ENCODE measurements at regions not wholly inside any gene's neighbourhood (a gene's known extent, or its start where the extent isn't known, plus 50 kb on each side); places are given as distances from the start of the nearest gene placed in this dataset.

- WGBS (ENCODE audit: extremely low coverage, insufficient coverage, low lambda C conversion rate), result no CpG with 5 or more reads among the region's 4 CpGs
These were observed 1008.0 kb downstream of the PCDH9 start for GRCh38 chr13:66222127-66222526.

GRCh38 chr13:66219506-66219905, 1010.6 kb downstream of the PCDH9 start:
- Histone ChIP-seq H3K79me2 (ENCODE audit: control insufficient read depth, insufficient read depth, low read length) (no peaks in the 10 kb centered on the region), H3K27ac (ENCODE audit: low read depth, low read length) (no peak overlapping the region), H3K4me3 (ENCODE audit: low read length) (no peak overlapping the region), H3K4ac (ENCODE audit: low read depth, low read length) (no peak overlapping the region), H3K27me3 (ENCODE audit: insufficient read depth, low read length, poor library complexity) (no peaks in the 10 kb centered on the region), H3K36me3 (ENCODE audit: control insufficient read depth, insufficient read depth, low read length) (no peaks in the 10 kb centered on the region), H3K4me1 (ENCODE audit: control insufficient read depth, low read depth, low read length) (peaks cover 5% of the 10 kb centered on the region), H3K56ac (ENCODE audit: low read length) (no peak overlapping the region), H3K18ac (ENCODE audit: low read length) (no peak overlapping the region), H3K23ac (ENCODE audit: low read length) (no peak overlapping the region), H3K9ac (ENCODE audit: low read length) (no peak overlapping the region), H3K79me1 (ENCODE audit: low read length) (no peaks in the 10 kb centered on the region), H2BK5ac (ENCODE audit: low read length) (no peak overlapping the region), H2BK120ac (ENCODE audit: low read depth, low read length) (no peak overlapping the region), H4K8ac (ENCODE audit: low read depth, low read length) (no peak overlapping the region), H2AK5ac (ENCODE audit: low read length) (no peak overlapping the region), H4K5ac (ENCODE audit: low read length) (no peak overlapping the region), H3K4me2 (ENCODE audit: low read length) (no peak overlapping the region), H2BK15ac (replicated peaks; ENCODE audit: low read depth) (no peak overlapping the region)
- peak; percentile 13 for DNase-seq
- no CpG with 5 or more reads among the region's 1 CpG for WGBS (ENCODE audit: extremely low coverage, insufficient coverage, low lambda C conversion rate)

More at GRCh38 chr13:66222127-66222526, 1008.0 kb downstream of the PCDH9 start:
- Histone ChIP-seq H4K5ac (ENCODE audit: low read length) (no peak overlapping the region), H2BK120ac (ENCODE audit: low read depth, low read length) (no peak overlapping the region), H3K36me3 (ENCODE audit: control insufficient read depth, insufficient read depth, low read length) (no peaks in the 10 kb centered on the region), H3K27me3 (ENCODE audit: insufficient read depth, low read length, poor library complexity) (no peaks in the 10 kb centered on the region), H3K79me1 (ENCODE audit: low read length) (no peaks in the 10 kb centered on the region), H3K23ac (ENCODE audit: low read length) (no peak overlapping the region), H2BK15ac (replicated peaks; ENCODE audit: low read depth) (no peak overlapping the region), H3K4ac (ENCODE audit: low read depth, low read length) (no peak overlapping the region), H2BK5ac (ENCODE audit: low read length) (no peak overlapping the region), H3K79me2 (ENCODE audit: control insufficient read depth, insufficient read depth, low read length) (no peaks in the 10 kb centered on the region), H4K8ac (ENCODE audit: low read depth, low read length) (no peak overlapping the region), H3K27ac (ENCODE audit: low read depth, low read length) (no peak overlapping the region), H3K4me1 (ENCODE audit: control insufficient read depth, low read depth, low read length) (peaks cover 5% of the 10 kb centered on the region), H3K4me3 (ENCODE audit: low read length) (no peak overlapping the region), H2AK5ac (ENCODE audit: low read length) (no peak overlapping the region), H3K56ac (ENCODE audit: low read length) (no peak overlapping the region), H3K9ac (ENCODE audit: low read length) (no peak overlapping the region), H3K18ac (ENCODE audit: low read length) (no peak overlapping the region), H3K4me2 (ENCODE audit: low read length) (no peak overlapping the region)
- DNase-seq, result no peak

- Histone ChIP-seq H3K36me3 (ENCODE audit: control insufficient read depth, insufficient read depth, low read length) (no peaks in the 10 kb centered on the region), H2AK5ac (ENCODE audit: low read length) (no peak overlapping the region), H2BK5ac (ENCODE audit: low read length) (no peak overlapping the region), H3K27me3 (ENCODE audit: insufficient read depth, low read length, poor library complexity) (no peaks in the 10 kb centered on the region), H3K79me2 (ENCODE audit: control insufficient read depth, insufficient read depth, low read length) (no peaks in the 10 kb centered on the region), H3K18ac (ENCODE audit: low read length) (no peak overlapping the region), H3K4me1 (ENCODE audit: control insufficient read depth, low read depth, low read length) (peaks cover 2% of the 10 kb centered on the region), H3K23ac (ENCODE audit: low read length) (no peak overlapping the region), H3K4me2 (ENCODE audit: low read length) (no peak overlapping the region), H3K56ac (ENCODE audit: low read length) (no peak overlapping the region), H3K4ac (ENCODE audit: low read depth, low read length) (no peak overlapping the region), H4K5ac (ENCODE audit: low read length) (no peak overlapping the region), H3K4me3 (ENCODE audit: low read length) (no peak overlapping the region), H2BK120ac (ENCODE audit: low read depth, low read length) (no peak overlapping the region), H2BK15ac (replicated peaks; ENCODE audit: low read depth) (no peak overlapping the region), H3K79me1 (ENCODE audit: low read length) (no peaks in the 10 kb centered on the region), H3K27ac (ENCODE audit: low read depth, low read length) (no peak overlapping the region), H4K8ac (ENCODE audit: low read depth, low read length) (no peak overlapping the region), H3K9ac (ENCODE audit: low read length) (no peak overlapping the region)
- DNase-seq, result peak; percentile 13
These were observed 1011.6 kb downstream of the PCDH9 start for GRCh38 chr13:66218583-66218982.

GRCh38 chr13:66216728-66217127, 1013.4 kb downstream of the PCDH9 start:
- peaks cover 2% of the 10 kb centered on the region for H3K4me1 ChIP-seq (ENCODE audit: control insufficient read depth, low read depth, low read length)
- H3K79me1 ChIP-seq (ENCODE audit: low read length), result no peaks in the 10 kb centered on the region
- no peak overlapping the region for H4K8ac ChIP-seq (ENCODE audit: low read depth, low read length)
- H3K27me3 ChIP-seq (ENCODE audit: insufficient read depth, low read length, poor library complexity), result no peaks in the 10 kb centered on the region
- no peaks in the 10 kb centered on the region for H3K79me2 ChIP-seq (ENCODE audit: control insufficient read depth, insufficient read depth, low read length)
- no peak overlapping the region for H3K4me3 ChIP-seq (ENCODE audit: low read length)
- no peak overlapping the region for H3K56ac ChIP-seq (ENCODE audit: low read length)
- no peak overlapping the region for H3K9ac ChIP-seq (ENCODE audit: low read length)
- H2BK15ac ChIP-seq (replicated peaks; ENCODE audit: low read depth), result no peak overlapping the region
- no CpG with 5 or more reads among the region's 6 CpGs for WGBS (ENCODE audit: extremely low coverage, insufficient coverage, low lambda C conversion rate)
- H3K36me3 ChIP-seq (ENCODE audit: control insufficient read depth, insufficient read depth, low read length), result no peaks in the 10 kb centered on the region
- H3K23ac ChIP-seq (ENCODE audit: low read length), result no peak overlapping the region
- H3K18ac ChIP-seq (ENCODE audit: low read length), result no peak overlapping the region
- H3K4ac ChIP-seq (ENCODE audit: low read depth, low read length), result no peak overlapping the region
- no peak overlapping the region for H2AK5ac ChIP-seq (ENCODE audit: low read length)
- H4K5ac ChIP-seq (ENCODE audit: low read length), result no peak overlapping the region
- no peak overlapping the region for H2BK5ac ChIP-seq (ENCODE audit: low read length)
- no peak for DNase-seq
- no peak overlapping the region for H2BK120ac ChIP-seq (ENCODE audit: low read depth, low read length)
- no peak overlapping the region for H3K4me2 ChIP-seq (ENCODE audit: low read length)
- no peak overlapping the region for H3K27ac ChIP-seq (ENCODE audit: low read depth, low read length)

- H3K36me3 ChIP-seq (ENCODE audit: control insufficient read depth, insufficient read depth, low read length), result no peaks in the 10 kb centered on the region
- no peaks in the 10 kb centered on the region for H3K27me3 ChIP-seq (ENCODE audit: insufficient read depth, low read length, poor library complexity)
- H4K8ac ChIP-seq (ENCODE audit: low read depth, low read length), result no peak overlapping the region
- no peak overlapping the region for H3K23ac ChIP-seq (ENCODE audit: low read length)
- peaks cover 2% of the 10 kb centered on the region for H3K4me1 ChIP-seq (ENCODE audit: control insufficient read depth, low read depth, low read length)
- no peak overlapping the region for H3K27ac ChIP-seq (ENCODE audit: low read depth, low read length)
- H2BK15ac ChIP-seq (replicated peaks; ENCODE audit: low read depth), result no peak overlapping the region
- no peak for DNase-seq
- no peak overlapping the region for H3K18ac ChIP-seq (ENCODE audit: low read length)
- no peaks in the 10 kb centered on the region for H3K79me1 ChIP-seq (ENCODE audit: low read length)
- no peak overlapping the region for H2BK5ac ChIP-seq (ENCODE audit: low read length)
- H3K79me2 ChIP-seq (ENCODE audit: control insufficient read depth, insufficient read depth, low read length), result no peaks in the 10 kb centered on the region
- no peak overlapping the region for H2AK5ac ChIP-seq (ENCODE audit: low read length)
- H2BK120ac ChIP-seq (ENCODE audit: low read depth, low read length), result no peak overlapping the region
- H3K4ac ChIP-seq (ENCODE audit: low read depth, low read length), result no peak overlapping the region
- H3K4me2 ChIP-seq (ENCODE audit: low read length), result no peak overlapping the region
- H4K5ac ChIP-seq (ENCODE audit: low read length), result no peak overlapping the region
- no peak overlapping the region for H3K9ac ChIP-seq (ENCODE audit: low read length)
- H3K4me3 ChIP-seq (ENCODE audit: low read length), result no peak overlapping the region
- H3K56ac ChIP-seq (ENCODE audit: low read length), result no peak overlapping the region
These were observed 1015.7 kb downstream of the PCDH9 start for GRCh38 chr13:66214467-66214866.

GRCh38 chr13:66212511-66212910, 1017.6 kb downstream of the PCDH9 start:
- Histone ChIP-seq H3K27me3 (ENCODE audit: insufficient read depth, low read length, poor library complexity) (no peaks in the 10 kb centered on the region), H3K79me1 (ENCODE audit: low read length) (no peaks in the 10 kb centered on the region), H3K36me3 (ENCODE audit: control insufficient read depth, insufficient read depth, low read length) (no peaks in the 10 kb centered on the region), H3K79me2 (ENCODE audit: control insufficient read depth, insufficient read depth, low read length) (no peaks in the 10 kb centered on the region), H3K4me1 (ENCODE audit: control insufficient read depth, low read depth, low read length) (no peaks in the 10 kb centered on the region), H4K5ac (ENCODE audit: low read length) (no peak overlapping the region), H3K18ac (ENCODE audit: low read length) (no peak overlapping the region), H3K27ac (ENCODE audit: low read depth, low read length) (no peak overlapping the region), H4K8ac (ENCODE audit: low read depth, low read length) (no peak overlapping the region), H2AK5ac (ENCODE audit: low read length) (no peak overlapping the region), H3K23ac (ENCODE audit: low read length) (no peak overlapping the region), H2BK15ac (replicated peaks; ENCODE audit: low read depth) (no peak overlapping the region), H3K4ac (ENCODE audit: low read depth, low read length) (no peak overlapping the region), H3K4me2 (ENCODE audit: low read length) (no peak overlapping the region), H2BK5ac (ENCODE audit: low read length) (no peak overlapping the region), H3K9ac (ENCODE audit: low read length) (no peak overlapping the region), H3K56ac (ENCODE audit: low read length) (no peak overlapping the region), H3K4me3 (ENCODE audit: low read length) (no peak overlapping the region), H2BK120ac (ENCODE audit: low read depth, low read length) (no peak overlapping the region)
- DNase-seq, result no peak
- no CpG with 5 or more reads among the region's 1 CpG for WGBS (ENCODE audit: extremely low coverage, insufficient coverage, low lambda C conversion rate)
